ENCODE measurements at regions not wholly inside any gene's neighbourhood (a gene's known extent, or its start where the extent isn't known, plus 50 kb on each side); places are given as distances from the start of the nearest gene placed in this dataset.

DNA sequence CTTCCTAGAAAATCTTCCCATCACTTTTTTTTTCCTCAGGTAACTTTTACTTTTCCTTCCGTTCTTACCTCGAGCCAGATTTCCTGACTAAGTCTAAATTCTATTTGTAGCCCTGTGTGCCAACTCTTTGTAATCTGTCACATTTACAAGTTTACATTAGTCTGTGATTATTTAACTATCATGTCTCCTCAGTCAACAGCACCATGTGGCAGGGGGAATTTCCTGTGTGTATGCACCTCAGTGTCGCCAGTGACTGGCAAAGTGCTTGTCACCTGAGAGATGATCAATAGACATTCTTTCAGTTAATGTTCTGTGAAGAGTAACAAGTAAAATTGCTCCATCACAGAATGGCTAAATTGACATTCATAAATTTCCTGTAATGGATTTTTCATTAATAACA lies 468.5 kb downstream of the PDGFC start:
- H3K4me3 ChIP-seq: no peak overlapping the region
- intact Hi-C loops (cut with DNase I): no loop called here
- no peak overlapping the region for H3K27ac ChIP-seq
- no peak for DNase-seq (ENCODE audit: extremely low spot score in 2 of 2)
- H3K4me1 ChIP-seq: no peaks in the 10 kb centered on the region
- H3K9me3 ChIP-seq: no peaks in the 10 kb centered on the region
- H3K36me3 ChIP-seq: no peaks in the 10 kb centered on the region
- no peak for TF ChIP-seq POLR2A (IDR thresholded peaks at IDR 0.05)
- TF ChIP-seq, protein P1, sequence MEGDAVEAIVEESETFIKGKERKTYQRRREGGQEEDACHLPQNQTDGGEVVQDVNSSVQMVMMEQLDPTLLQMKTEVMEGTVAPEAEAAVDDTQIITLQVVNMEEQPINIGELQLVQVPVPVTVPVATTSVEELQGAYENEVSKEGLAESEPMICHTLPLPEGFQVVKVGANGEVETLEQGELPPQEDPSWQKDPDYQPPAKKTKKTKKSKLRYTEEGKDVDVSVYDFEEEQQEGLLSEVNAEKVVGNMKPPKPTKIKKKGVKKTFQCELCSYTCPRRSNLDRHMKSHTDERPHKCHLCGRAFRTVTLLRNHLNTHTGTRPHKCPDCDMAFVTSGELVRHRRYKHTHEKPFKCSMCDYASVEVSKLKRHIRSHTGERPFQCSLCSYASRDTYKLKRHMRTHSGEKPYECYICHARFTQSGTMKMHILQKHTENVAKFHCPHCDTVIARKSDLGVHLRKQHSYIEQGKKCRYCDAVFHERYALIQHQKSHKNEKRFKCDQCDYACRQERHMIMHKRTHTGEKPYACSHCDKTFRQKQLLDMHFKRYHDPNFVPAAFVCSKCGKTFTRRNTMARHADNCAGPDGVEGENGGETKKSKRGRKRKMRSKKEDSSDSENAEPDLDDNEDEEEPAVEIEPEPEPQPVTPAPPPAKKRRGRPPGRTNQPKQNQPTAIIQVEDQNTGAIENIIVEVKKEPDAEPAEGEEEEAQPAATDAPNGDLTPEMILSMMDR (IDR thresholded peaks at IDR 0.05): no peak
- H3K27me3 ChIP-seq: no peaks in the 10 kb centered on the region

DNA sequence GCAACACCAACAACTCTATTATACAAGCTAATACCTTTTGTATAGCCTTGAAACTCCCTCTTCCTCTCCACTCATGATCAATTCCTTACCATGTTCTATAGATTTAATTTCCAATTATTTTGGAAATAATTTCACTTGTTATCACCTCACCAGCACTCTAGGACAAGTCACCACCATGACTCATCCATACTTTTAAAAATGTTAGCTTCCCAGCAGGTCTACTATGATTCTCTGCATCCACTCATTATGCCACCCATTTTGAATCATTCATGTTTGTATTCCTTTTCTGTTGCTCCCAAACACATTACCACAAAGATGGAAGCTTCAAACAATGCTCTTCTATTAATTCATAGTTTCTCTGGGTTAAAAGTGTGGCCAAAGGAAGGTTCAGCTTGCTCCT lies 469.6 kb downstream of the PDGFC start:
- Histone ChIP-seq H3K27me3 (no peaks in the 10 kb centered on the region), H3K27ac (no peak overlapping the region), H3K36me3 (no peaks in the 10 kb centered on the region), H3K4me1 (no peaks in the 10 kb centered on the region), H3K4me3 (no peak overlapping the region), H3K9me3 (no peaks in the 10 kb centered on the region)
- intact Hi-C loops (cut with DNase I): no loop called here
- TF ChIP-seq POLR2A (IDR thresholded peaks at IDR 0.05): no peak
- no peak for TF ChIP-seq POLR2AphosphoS5 (IDR thresholded peaks at IDR 0.05; ENCODE audit: insufficient read depth in 1 of 2, low read depth in 1 of 2)
- TF ChIP-seq, protein P1 (IDR thresholded peaks at IDR 0.05): no peak
- no peak for DNase-seq (ENCODE audit: extremely low spot score in 2 of 2)

DNA sequence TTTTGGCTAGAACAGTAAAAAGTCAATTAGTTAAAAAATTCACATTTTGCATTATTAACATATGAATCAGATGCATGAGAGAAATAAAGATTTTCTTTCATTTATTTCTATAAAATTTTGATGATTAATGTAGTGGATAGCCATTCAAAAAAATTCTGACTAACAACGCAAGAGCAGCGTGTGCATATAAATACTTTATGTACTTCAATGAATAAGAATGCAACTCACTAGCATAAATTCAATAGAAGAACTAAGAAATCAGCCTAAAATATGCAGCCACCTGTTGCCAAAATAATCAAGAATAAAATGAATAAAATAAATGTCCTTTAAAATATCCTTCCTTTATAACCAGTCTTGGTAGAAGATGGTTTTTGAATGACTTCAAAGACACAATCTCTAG lies 471.9 kb downstream of the PDGFC start:
- Histone ChIP-seq H3K4me1 (no peaks in the 10 kb centered on the region), H3K4me3 (no peak overlapping the region), H3K27me3 (no peaks in the 10 kb centered on the region), H3K27ac (no peak overlapping the region), H3K36me3 (no peaks in the 10 kb centered on the region), H3K9me3 (no peaks in the 10 kb centered on the region)
- intact Hi-C loops (cut with DNase I): no loop called here
- no peak for DNase-seq (ENCODE audit: extremely low spot score in 2 of 2)
- TF ChIP-seq POLR2AphosphoS5 (IDR thresholded peaks at IDR 0.05; ENCODE audit: insufficient read depth in 1 of 2, low read depth in 1 of 2) (no peak), POLR2A (IDR thresholded peaks at IDR 0.05) (no peak)
- TF ChIP-seq, protein P1 (IDR thresholded peaks at IDR 0.05): no peak

DNA sequence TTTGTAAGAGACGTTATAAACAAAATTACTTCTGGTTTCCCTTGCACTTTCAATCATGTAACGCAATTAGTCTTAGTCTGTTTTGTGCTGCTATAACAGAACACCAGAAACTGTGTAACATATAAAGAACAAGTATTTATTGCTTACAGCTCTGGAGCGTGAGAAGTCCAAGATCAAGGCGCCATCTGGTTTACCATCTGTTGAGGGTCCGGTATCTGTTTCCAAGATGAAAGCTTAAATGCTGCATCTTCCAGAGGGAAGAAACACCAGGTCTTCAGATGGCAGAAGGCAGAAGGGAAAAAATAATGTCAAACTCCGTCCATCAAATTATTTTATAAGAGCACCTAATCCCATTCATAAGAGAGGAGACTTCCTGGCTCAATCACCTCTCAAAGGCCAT lies 474.1 kb downstream of the PDGFC start:
- intact Hi-C loops (cut with DNase I): no loop called here
- Histone ChIP-seq H3K36me3 (no peaks in the 10 kb centered on the region), H3K4me3 (no peak overlapping the region), H3K9me3 (no peaks in the 10 kb centered on the region), H3K4me1 (peaks cover 5% of the 10 kb centered on the region), H3K27me3 (no peaks in the 10 kb centered on the region), H3K27ac (no peak overlapping the region)
- no peak for DNase-seq (ENCODE audit: extremely low spot score in 2 of 2)
- TF ChIP-seq, protein P1 (IDR thresholded peaks at IDR 0.05): no peak
- TF ChIP-seq POLR2AphosphoS5 (IDR thresholded peaks at IDR 0.05; ENCODE audit: insufficient read depth in 1 of 2, low read depth in 1 of 2): no peak
- no peak for TF ChIP-seq POLR2A (IDR thresholded peaks at IDR 0.05)

DNA sequence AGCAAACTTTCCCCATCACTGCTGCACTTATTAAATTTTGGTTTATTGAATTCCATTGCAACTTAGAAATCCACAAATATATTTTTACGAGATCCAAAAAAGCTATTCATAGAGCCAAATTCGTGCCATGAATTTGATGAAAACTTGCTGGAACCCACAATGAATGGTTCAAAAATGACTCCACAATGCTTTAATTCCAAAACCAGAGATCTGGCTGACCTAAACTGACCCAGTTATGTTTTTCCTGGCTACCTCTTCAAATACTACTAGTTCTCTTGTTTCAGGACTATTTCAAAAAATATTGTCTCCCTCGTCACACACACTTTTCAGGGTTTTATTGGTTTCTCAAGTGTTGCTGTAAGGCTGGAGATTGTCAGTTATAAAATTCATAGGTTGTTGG lies 474.8 kb downstream of the PDGFC start:
- peaks cover 5% of the 10 kb centered on the region for H3K4me1 ChIP-seq
- TF ChIP-seq, protein P1 (IDR thresholded peaks at IDR 0.05): no peak
- TF ChIP-seq POLR2AphosphoS5 (IDR thresholded peaks at IDR 0.05; ENCODE audit: insufficient read depth in 1 of 2, low read depth in 1 of 2) (no peak), POLR2A (IDR thresholded peaks at IDR 0.05) (no peak)
- intact Hi-C loops (cut with DNase I): no loop called here
- no peak for DNase-seq (ENCODE audit: extremely low spot score in 2 of 2)
- no peaks in the 10 kb centered on the region for H3K27me3 ChIP-seq
- no peaks in the 10 kb centered on the region for H3K9me3 ChIP-seq
- H3K27ac ChIP-seq: no peak overlapping the region
- H3K4me3 ChIP-seq: no peak overlapping the region
- H3K36me3 ChIP-seq: no peaks in the 10 kb centered on the region
